WTC11 (cell line): ENCODE measurements at regions not wholly inside any gene's neighbourhood (a gene's known extent, or its start where the extent isn't known, plus 50 kb on each side); places are given as distances from the start of the nearest gene placed in this dataset.

ENCODE experiments used
- ATAC-seq: fragments of 200-7000 bp; cut with Tn5 transposase; 2 replicates; pipeline ENCODE4 v1.10.0; 2021; ENCODE audit warnings: mild to moderate bottlenecking, moderate library complexity
- CTCF ChIA-PET: fragments of 300-600 bp; sonication (Branson Sonifier 250); formaldehyde crosslinking; loops from one replicate; lab custom pipeline; 2021; ENCODE audit warnings: antibody characterized with exemption; lab: Charles Lee
- POLR2A ChIA-PET: fragments of 350-600 bp; sonication (Branson Sonifier 250); formaldehyde crosslinking; loops from one replicate; lab custom pipeline; 2021; ENCODE audit warnings: antibody characterized with exemption; lab: Charles Lee
- DNase-seq: peaks from one replicate; pipeline ENCODE4 v3.0.0; 2021; ENCODE audit warnings: low spot score
- H3K27ac Mint-ChIP-seq: 2 replicates; pipeline ENCODE4 v1.8.0; 2021; ENCODE audit warnings: mixed read lengths
- H3K27me3 Mint-ChIP-seq: 2 replicates; pipeline ENCODE4 v1.8.0; 2021; ENCODE audit warnings: low read depth, mild to moderate bottlenecking, moderate library complexity, mixed read lengths
- H3K36me3 Mint-ChIP-seq: 2 replicates; pipeline ENCODE4 v1.8.0; 2021; ENCODE audit warnings: mixed read lengths
- H3K4me1 Mint-ChIP-seq: 2 replicates; pipeline ENCODE4 v1.8.0; 2022; ENCODE audit warnings: mixed read lengths
- H3K4me3 Mint-ChIP-seq: 2 replicates; pipeline ENCODE4 v1.8.0; 2021; ENCODE audit warnings: mild to moderate bottlenecking, moderate library complexity, mixed read lengths
- H3K9me3 Mint-ChIP-seq: 2 replicates; pipeline ENCODE4 v1.8.0; 2021; ENCODE audit warnings: mixed read lengths
- ATF1 ChIP-seq: sonication (generic); formaldehyde crosslinking; IDR thresholded peaks from 2 replicates; pipeline ENCODE4 v1.8.1; 2023; ENCODE audit warnings: mild to moderate bottlenecking, moderate library complexity, missing genetic modification reagents
- CREM ChIP-seq: sonication (generic); formaldehyde crosslinking; IDR thresholded peaks from 2 replicates; pipeline ENCODE4 v1.8.1; 2022; ENCODE audit warnings: mild to moderate bottlenecking, missing genetic modification reagents, moderate library complexity
- EMX1 ChIP-seq: fragments of 250-450 bp; sonication (Bioruptor Pico); IDR thresholded peaks from 2 replicates; pipeline ENCODE4 v1.8.0; 2021; ENCODE audit warnings: mild to moderate bottlenecking
- ESRRA ChIP-seq: sonication (generic); formaldehyde crosslinking; IDR thresholded peaks from 2 replicates; pipeline ENCODE4 v1.8.1; 2022; ENCODE audit warnings: mild to moderate bottlenecking, missing genetic modification reagents, borderline replicate concordance
- ETV6 ChIP-seq: sonication (generic); formaldehyde crosslinking; IDR thresholded peaks from 2 replicates; pipeline ENCODE4 v1.8.1; 2022; ENCODE audit warnings: mild to moderate bottlenecking, missing genetic modification reagents
- IRF2 ChIP-seq: sonication (generic); formaldehyde crosslinking; IDR thresholded peaks from 2 replicates; pipeline ENCODE4 v1.8.0; 2022; ENCODE audit warnings: low read depth, missing genetic modification reagents, borderline replicate concordance
- NFATC4 ChIP-seq: fragments of 250-450 bp; sonication (Bioruptor Pico); IDR thresholded peaks from 2 replicates; pipeline ENCODE4 v1.9.0; 2021; ENCODE audit warnings: mild to moderate bottlenecking
- OVOL2 ChIP-seq: fragments of 250-450 bp; sonication (Bioruptor Pico); IDR thresholded peaks from 2 replicates; pipeline ENCODE4 v1.9.0; 2021; ENCODE audit warnings: mild to moderate bottlenecking, borderline replicate concordance
- SOX15 ChIP-seq: fragments of 250-450 bp; sonication (Bioruptor Pico); IDR thresholded peaks from 2 replicates; pipeline ENCODE4 v1.9.0; 2021; ENCODE audit warnings: mild to moderate bottlenecking
- SP1 ChIP-seq: sonication (generic); formaldehyde crosslinking; conservative IDR thresholded peaks from 2 replicates; pipeline ENCODE4 v1.8.1; 2022; ENCODE audit warnings: missing genetic modification reagents
- TP53 ChIP-seq: sonication (generic); formaldehyde crosslinking; IDR thresholded peaks from 2 replicates; pipeline ENCODE4 v1.8.1; 2023; ENCODE audit warnings: mild to moderate bottlenecking, missing genetic modification reagents
- ZNF121 ChIP-seq: sonication (generic); formaldehyde crosslinking; IDR thresholded peaks from 2 replicates; pipeline ENCODE4 v1.8.0; 2023; ENCODE audit warnings: missing genetic modification reagents
- ZNF232 ChIP-seq: sonication (generic); formaldehyde crosslinking; IDR thresholded peaks from 2 replicates; pipeline ENCODE4 v1.8.0; 2022; ENCODE audit warnings: mild to moderate bottlenecking, missing genetic modification reagents
- ZNF416 ChIP-seq: fragments of 250-450 bp; sonication (Bioruptor Pico); IDR thresholded peaks from 2 replicates; pipeline ENCODE4 v1.9.0; 2021; ENCODE audit warnings: mild to moderate bottlenecking, inconsistent platforms
- ZNF671 ChIP-seq: fragments of 250-450 bp; sonication (Bioruptor Pico); IDR thresholded peaks from 2 replicates; pipeline ENCODE4 v1.8.0; 2021; ENCODE audit warnings: mild to moderate bottlenecking
- TF ChIP-seq, protein P1 (sequence below): fragments of 250-450 bp; sonication (Bioruptor Pico); IDR thresholded peaks from 2 replicates; pipeline ENCODE4 v1.8.0; 2021; ENCODE audit warnings: mild to moderate bottlenecking
- TF ChIP-seq, protein P2 (sequence below): sonication (generic); formaldehyde crosslinking; IDR thresholded peaks from 2 replicates; pipeline ENCODE4 v1.8.1; 2022; ENCODE audit warnings: missing genetic modification reagents, borderline replicate concordance
- TF ChIP-seq, protein P3 (sequence below): sonication (generic); formaldehyde crosslinking; IDR thresholded peaks from 2 replicates; pipeline ENCODE4 v1.8.1; 2023; ENCODE audit warnings: mild to moderate bottlenecking, missing genetic modification reagents, moderate library complexity
- TF ChIP-seq, protein P4 (sequence below): fragments of 250-450 bp; sonication (Bioruptor Pico); IDR thresholded peaks from 2 replicates; pipeline ENCODE4 v1.9.0; 2021; ENCODE audit warnings: moderate library complexity, mild to moderate bottlenecking, inconsistent platforms, borderline replicate concordance
- TF ChIP-seq, protein P5 (sequence below): sonication (generic); formaldehyde crosslinking; conservative IDR thresholded peaks from 2 replicates; pipeline ENCODE4 v1.8.1; 2023; ENCODE audit warnings: mild to moderate bottlenecking, low read depth, missing genetic modification reagents, moderate library complexity
- TF ChIP-seq, protein P6 (sequence below): sonication (generic); formaldehyde crosslinking; IDR thresholded peaks from 2 replicates; pipeline ENCODE4 v1.8.0; 2023; ENCODE audit warnings: missing genetic modification reagents

DNA sequence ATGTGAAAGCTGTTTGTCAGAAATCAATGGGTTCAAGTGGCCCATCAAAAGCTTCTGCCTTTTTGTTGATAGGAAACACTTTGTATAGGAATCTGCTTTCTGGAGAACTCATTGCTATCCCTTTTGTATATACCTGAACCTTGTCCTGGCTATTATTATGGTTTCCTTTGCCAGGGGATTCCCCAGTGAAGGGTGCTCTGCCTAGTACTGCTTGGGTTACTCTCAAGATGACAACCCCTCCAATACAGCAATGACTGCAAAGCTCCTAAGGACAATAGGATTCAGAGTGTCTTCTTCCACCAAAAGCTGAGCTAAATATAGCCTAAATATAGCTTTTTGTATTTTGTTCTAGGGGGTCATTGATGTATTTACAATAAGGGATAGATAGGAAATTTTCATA, 54.0 kb upstream of the PTPRK start:
- Mint-ChIP-seq H3K4me3 (no peak overlapping the region), H3K27ac (no peak overlapping the region), H3K27me3 (no peaks in the 10 kb centered on the region), H3K4me1 (peaks cover 12% of the 10 kb centered on the region), H3K36me3 (no peaks in the 10 kb centered on the region), H3K9me3 (peaks cover under 1% of the 10 kb centered on the region)
- no peak for DNase-seq
- no peak for ATAC-seq
- ChIA-PET CTCF (no interaction called here), POLR2A (no interaction called here)
- TF ChIP-seq, protein P1, sequence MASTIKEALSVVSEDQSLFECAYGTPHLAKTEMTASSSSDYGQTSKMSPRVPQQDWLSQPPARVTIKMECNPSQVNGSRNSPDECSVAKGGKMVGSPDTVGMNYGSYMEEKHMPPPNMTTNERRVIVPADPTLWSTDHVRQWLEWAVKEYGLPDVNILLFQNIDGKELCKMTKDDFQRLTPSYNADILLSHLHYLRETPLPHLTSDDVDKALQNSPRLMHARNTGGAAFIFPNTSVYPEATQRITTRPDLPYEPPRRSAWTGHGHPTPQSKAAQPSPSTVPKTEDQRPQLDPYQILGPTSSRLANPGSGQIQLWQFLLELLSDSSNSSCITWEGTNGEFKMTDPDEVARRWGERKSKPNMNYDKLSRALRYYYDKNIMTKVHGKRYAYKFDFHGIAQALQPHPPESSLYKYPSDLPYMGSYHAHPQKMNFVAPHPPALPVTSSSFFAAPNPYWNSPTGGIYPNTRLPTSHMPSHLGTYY (CRISPR knock-in tag), result no peak
- TF ChIP-seq ZNF232 (CRISPR knock-in tag), result no peak
- TF ChIP-seq, protein P2, sequence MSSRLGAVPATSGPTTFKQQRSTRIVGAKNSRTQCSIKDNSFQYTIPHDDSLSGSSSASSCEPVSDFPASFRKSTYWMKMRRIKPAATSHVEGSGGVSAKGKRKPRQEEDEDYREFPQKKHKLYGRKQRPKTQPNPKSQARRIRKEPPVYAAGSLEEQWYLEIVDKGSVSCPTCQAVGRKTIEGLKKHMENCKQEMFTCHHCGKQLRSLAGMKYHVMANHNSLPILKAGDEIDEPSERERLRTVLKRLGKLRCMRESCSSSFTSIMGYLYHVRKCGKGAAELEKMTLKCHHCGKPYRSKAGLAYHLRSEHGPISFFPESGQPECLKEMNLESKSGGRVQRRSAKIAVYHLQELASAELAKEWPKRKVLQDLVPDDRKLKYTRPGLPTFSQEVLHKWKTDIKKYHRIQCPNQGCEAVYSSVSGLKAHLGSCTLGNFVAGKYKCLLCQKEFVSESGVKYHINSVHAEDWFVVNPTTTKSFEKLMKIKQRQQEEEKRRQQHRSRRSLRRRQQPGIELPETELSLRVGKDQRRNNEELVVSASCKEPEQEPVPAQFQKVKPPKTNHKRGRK (CRISPR knock-in tag), result no peak
- TF ChIP-seq CREM, result no peak

DNA sequence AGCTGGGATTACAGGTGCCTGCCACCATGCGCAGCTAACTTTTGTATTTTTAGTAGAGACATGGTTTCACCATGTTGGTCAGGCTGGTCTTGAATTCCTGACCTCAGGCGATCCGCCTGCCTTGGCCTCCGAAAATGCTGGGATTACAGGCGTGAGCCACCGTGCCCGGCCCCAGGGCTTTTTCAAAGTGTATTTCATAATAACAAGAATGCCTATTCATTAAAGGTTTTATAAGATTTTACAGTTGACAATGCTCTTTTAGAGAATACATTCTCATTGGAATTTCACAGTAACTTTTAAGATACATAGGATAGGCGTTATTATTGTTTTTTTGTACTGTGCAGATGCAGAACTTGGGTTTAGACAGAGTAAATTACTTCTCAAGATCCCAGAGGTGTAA, 52.6 kb upstream of the PTPRK start:
- H3K4me1 Mint-ChIP-seq, result peaks cover 13% of the 10 kb centered on the region
- no peaks in the 10 kb centered on the region for H3K27me3 Mint-ChIP-seq
- H3K9me3 Mint-ChIP-seq, result peaks cover 13% of the 10 kb centered on the region
- no peak for DNase-seq
- H3K4me3 Mint-ChIP-seq, result no peak overlapping the region
- ChIA-PET POLR2A (no interaction called here), CTCF (no interaction called here)
- no peaks in the 10 kb centered on the region for H3K36me3 Mint-ChIP-seq
- ATAC-seq, result no peak
- H3K27ac Mint-ChIP-seq, result no peak overlapping the region
- TF ChIP-seq ATF1 (CRISPR knock-in tag), result no peak
- TF ChIP-seq, protein P3, sequence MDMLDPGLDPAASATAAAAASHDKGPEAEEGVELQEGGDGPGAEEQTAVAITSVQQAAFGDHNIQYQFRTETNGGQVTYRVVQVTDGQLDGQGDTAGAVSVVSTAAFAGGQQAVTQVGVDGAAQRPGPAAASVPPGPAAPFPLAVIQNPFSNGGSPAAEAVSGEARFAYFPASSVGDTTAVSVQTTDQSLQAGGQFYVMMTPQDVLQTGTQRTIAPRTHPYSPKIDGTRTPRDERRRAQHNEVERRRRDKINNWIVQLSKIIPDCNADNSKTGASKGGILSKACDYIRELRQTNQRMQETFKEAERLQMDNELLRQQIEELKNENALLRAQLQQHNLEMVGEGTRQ (CRISPR knock-in tag), result no peak
- no peak for TF ChIP-seq SP1
- TF ChIP-seq, protein P2 (CRISPR knock-in tag), result no peak
- TF ChIP-seq TP53 (CRISPR knock-in tag), result no peak
- no peak for TF ChIP-seq ESRRA (CRISPR knock-in tag)
- TF ChIP-seq ZNF232 (CRISPR knock-in tag), result no peak
- TF ChIP-seq, protein P4, sequence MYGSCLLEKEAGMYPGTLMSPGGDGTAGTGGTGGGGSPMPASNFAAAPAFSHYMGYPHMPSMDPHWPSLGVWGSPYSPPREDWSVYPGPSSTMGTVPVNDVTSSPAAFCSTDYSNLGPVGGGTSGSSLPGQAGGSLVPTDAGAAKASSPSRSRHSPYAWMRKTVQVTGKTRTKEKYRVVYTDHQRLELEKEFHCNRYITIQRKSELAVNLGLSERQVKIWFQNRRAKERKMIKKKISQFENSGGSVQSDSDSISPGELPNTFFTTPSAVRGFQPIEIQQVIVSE (CRISPR knock-in tag), result no peak
- TF ChIP-seq, protein P5, sequence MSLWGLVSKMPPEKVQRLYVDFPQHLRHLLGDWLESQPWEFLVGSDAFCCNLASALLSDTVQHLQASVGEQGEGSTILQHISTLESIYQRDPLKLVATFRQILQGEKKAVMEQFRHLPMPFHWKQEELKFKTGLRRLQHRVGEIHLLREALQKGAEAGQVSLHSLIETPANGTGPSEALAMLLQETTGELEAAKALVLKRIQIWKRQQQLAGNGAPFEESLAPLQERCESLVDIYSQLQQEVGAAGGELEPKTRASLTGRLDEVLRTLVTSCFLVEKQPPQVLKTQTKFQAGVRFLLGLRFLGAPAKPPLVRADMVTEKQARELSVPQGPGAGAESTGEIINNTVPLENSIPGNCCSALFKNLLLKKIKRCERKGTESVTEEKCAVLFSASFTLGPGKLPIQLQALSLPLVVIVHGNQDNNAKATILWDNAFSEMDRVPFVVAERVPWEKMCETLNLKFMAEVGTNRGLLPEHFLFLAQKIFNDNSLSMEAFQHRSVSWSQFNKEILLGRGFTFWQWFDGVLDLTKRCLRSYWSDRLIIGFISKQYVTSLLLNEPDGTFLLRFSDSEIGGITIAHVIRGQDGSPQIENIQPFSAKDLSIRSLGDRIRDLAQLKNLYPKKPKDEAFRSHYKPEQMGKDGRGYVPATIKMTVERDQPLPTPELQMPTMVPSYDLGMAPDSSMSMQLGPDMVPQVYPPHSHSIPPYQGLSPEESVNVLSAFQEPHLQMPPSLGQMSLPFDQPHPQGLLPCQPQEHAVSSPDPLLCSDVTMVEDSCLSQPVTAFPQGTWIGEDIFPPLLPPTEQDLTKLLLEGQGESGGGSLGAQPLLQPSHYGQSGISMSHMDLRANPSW, result no peak
- no peak for TF ChIP-seq OVOL2 (CRISPR knock-in tag)

DNA sequence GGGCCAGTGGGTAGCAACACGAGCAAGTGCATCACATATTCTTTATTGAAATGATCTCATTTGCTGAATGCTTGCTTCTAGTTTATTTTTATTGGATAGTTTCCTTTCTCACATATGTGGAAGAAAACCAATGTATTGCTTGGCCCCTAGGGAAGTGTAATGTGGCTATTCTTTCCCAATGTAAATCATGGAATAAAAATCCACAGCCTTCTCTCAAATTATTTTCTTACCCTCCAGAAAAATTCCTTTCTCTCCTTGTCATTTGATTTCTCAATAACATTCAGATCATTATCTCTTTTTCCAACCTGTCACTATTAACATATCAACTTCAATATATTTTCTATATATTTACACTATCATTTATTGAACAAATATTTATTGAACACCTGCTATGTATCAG, 51.9 kb upstream of the PTPRK start:
- no peak overlapping the region for H3K4me3 Mint-ChIP-seq
- DNase-seq (no peak), ATAC-seq (no peak)
- peaks cover 13% of the 10 kb centered on the region for H3K9me3 Mint-ChIP-seq
- ChIA-PET CTCF (no interaction called here), POLR2A (no interaction called here)
- TF ChIP-seq IRF2 (CRISPR knock-in tag) (no peak), SOX15 (CRISPR knock-in tag) (no peak), ZNF416 (CRISPR knock-in tag) (no peak), ZNF232 (CRISPR knock-in tag) (no peak), OVOL2 (CRISPR knock-in tag) (no peak), NFATC4 (CRISPR knock-in tag) (no peak), ETV6 (CRISPR knock-in tag) (no peak), EMX1 (no peak), ZNF671 (no peak), ZNF121 (CRISPR knock-in tag) (no peak)
- TF ChIP-seq, protein P6, sequence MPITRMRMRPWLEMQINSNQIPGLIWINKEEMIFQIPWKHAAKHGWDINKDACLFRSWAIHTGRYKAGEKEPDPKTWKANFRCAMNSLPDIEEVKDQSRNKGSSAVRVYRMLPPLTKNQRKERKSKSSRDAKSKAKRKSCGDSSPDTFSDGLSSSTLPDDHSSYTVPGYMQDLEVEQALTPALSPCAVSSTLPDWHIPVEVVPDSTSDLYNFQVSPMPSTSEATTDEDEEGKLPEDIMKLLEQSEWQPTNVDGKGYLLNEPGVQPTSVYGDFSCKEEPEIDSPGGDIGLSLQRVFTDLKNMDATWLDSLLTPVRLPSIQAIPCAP (CRISPR knock-in tag), result no peak
- H3K27me3 Mint-ChIP-seq, result no peaks in the 10 kb centered on the region
- H3K36me3 Mint-ChIP-seq, result no peaks in the 10 kb centered on the region
- no peak overlapping the region for H3K27ac Mint-ChIP-seq
- peaks cover 13% of the 10 kb centered on the region for H3K4me1 Mint-ChIP-seq
